ENCODE measurements at regions not wholly inside any gene's neighbourhood (a gene's known extent, or its start where the extent isn't known, plus 50 kb on each side); places are given as distances from the start of the nearest gene placed in this dataset.
"Not testable (repeated sequence)": the region's sequence is repeated elsewhere in the genome, so short reads cannot be mapped to it uniquely, and the experiment has no call there.

DNA sequence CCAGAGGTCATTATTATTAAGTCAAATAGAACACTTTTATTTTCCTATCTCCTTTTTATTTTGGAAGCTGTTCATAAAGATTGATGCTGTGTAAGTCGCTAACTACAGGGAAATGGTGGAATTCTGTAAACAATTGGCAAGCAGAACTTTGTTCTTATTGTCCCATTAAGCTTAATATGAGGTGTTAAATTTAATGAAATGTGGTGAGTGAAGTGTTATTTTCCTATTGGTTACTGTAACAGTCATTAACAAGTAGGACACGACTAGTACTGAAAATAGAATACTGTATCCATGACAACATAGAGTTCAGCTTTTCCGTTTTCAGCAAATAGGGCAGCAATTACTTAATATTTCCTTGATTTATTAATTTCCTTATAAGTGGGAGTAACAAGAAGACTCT lies 279.1 kb upstream of the ZEB2 start:
- no peaks in the 10 kb centered on the region for H3K27me3 Mint-ChIP-seq
- H3K36me3 Mint-ChIP-seq = no peaks in the 10 kb centered on the region

DNA sequence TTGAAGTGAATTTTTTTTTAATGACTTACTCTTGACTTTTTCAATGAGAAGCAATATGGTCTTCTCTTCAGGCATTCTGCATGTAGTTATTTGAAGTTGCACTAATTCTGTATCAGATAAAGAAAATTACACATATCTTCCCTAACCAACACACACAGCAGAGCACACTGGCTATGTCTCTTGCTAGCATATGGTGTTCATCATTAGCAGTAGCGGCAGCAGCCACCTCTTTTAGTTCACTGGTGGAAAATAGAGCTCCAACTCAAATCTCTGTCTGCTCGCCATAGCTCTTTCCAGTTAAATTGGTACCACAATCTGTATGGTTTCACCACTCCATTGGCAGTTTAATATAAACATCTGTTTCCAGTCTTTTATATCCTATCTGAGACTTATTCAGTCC lies 278.1 kb upstream of the ZEB2 start:
- Mint-ChIP-seq H3K36me3 (no peaks in the 10 kb centered on the region), H3K4me3 (no peak overlapping the region), H3K27ac (no peak overlapping the region)

More for the DNA sequence above, 279.1 kb upstream of the ZEB2 start:
- Mint-ChIP-seq H3K9me3 (peaks cover 9% of the 10 kb centered on the region), H3K27ac (no peak overlapping the region), H3K4me3 (no peak overlapping the region), H3K4me1 (no peaks in the 10 kb centered on the region)

DNA sequence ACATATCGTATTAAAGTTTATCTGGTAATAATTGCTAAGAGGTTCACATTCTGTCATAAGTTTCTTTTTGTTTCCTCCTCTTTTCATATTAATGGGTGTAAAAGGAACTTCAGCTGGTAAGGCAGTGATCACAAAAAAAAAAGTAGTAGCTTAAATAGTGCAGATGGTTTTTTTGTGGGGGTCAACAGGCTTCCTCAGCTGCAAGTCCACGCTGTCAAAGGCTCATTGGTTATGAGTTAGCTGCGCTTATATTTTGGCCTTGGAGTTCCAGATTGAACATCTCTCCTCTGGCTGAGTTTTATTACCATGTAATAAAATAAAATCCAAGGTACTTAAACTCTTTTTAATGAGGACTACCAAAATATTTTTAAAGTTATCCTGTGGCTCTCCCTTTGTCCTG lies 277.0 kb upstream of the ZEB2 start:
- Mint-ChIP-seq H3K4me3 (no peak overlapping the region), H3K27me3 (no peaks in the 10 kb centered on the region)

More for the DNA sequence above, 278.1 kb upstream of the ZEB2 start:
- H3K27me3 Mint-ChIP-seq = no peaks in the 10 kb centered on the region
- peaks cover 7% of the 10 kb centered on the region for H3K9me3 Mint-ChIP-seq
- H3K4me1 Mint-ChIP-seq = no peaks in the 10 kb centered on the region

GRCh38 chr2:144796164-144796563 lies 276.2 kb upstream of the ZEB2 start:
- H3K27me3 Mint-ChIP-seq = no peaks in the 10 kb centered on the region
- H3K27ac Mint-ChIP-seq = no peak overlapping the region
- H3K36me3 Mint-ChIP-seq = no peaks in the 10 kb centered on the region
- no peaks in the 10 kb centered on the region for H3K4me1 Mint-ChIP-seq
- peaks cover 5% of the 10 kb centered on the region for H3K9me3 Mint-ChIP-seq
- H3K4me3 Mint-ChIP-seq = no peak overlapping the region

More for the DNA sequence above, 277.0 kb upstream of the ZEB2 start:
- no peaks in the 10 kb centered on the region for H3K4me1 Mint-ChIP-seq
- H3K9me3 Mint-ChIP-seq = peaks cover 5% of the 10 kb centered on the region
- H3K27ac Mint-ChIP-seq = no peak overlapping the region
- no peaks in the 10 kb centered on the region for H3K36me3 Mint-ChIP-seq

- Mint-ChIP-seq H3K4me1 (no peaks in the 10 kb centered on the region), H3K27ac (no peak overlapping the region), H3K4me3 (no peak overlapping the region), H3K36me3 (no peaks in the 10 kb centered on the region), H3K9me3 (no peaks in the 10 kb centered on the region), H3K27me3 (no peaks in the 10 kb centered on the region)
Measured at GRCh38 chr2:144785253-144785652, 265.3 kb upstream of the ZEB2 start.

GRCh38 chr2:144780983-144781382 lies 261.1 kb upstream of the ZEB2 start:
- H3K4me1 Mint-ChIP-seq = no peaks in the 10 kb centered on the region
- no peak overlapping the region for H3K4me3 Mint-ChIP-seq

GRCh38 chr2:144776766-144777165 lies 256.8 kb upstream of the ZEB2 start:
- no peaks in the 10 kb centered on the region for H3K4me1 Mint-ChIP-seq
- no peaks in the 10 kb centered on the region for H3K36me3 Mint-ChIP-seq
- H3K27me3 Mint-ChIP-seq = no peaks in the 10 kb centered on the region
- no peaks in the 10 kb centered on the region for H3K9me3 Mint-ChIP-seq
- H3K27ac Mint-ChIP-seq = no peak overlapping the region
- H3K4me3 Mint-ChIP-seq = no peak overlapping the region

More at GRCh38 chr2:144780983-144781382, 261.1 kb upstream of the ZEB2 start:
- H3K27ac Mint-ChIP-seq = no peak overlapping the region
- H3K9me3 Mint-ChIP-seq = no peaks in the 10 kb centered on the region
- H3K27me3 Mint-ChIP-seq = no peaks in the 10 kb centered on the region
- no peaks in the 10 kb centered on the region for H3K36me3 Mint-ChIP-seq

DNA sequence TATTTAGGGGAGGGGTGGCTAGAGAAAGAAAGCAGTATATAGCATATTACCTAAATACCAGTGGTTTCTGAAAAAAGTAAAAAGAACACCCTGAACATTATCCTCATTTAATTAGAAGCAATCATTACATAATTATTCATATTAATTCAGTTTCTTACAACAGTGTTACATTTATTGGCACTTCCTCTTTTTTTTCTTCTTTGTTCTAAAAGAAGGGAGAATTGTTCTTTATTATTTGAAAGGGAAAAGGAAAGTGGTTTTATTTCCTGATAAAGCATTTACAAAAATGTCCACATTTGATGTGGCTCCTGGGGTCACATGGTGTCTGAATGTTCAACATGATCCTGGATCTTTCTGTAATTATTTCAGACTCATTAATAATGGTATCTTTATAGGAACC lies 254.9 kb upstream of the ZEB2 start:
- no peaks in the 10 kb centered on the region for H3K4me1 Mint-ChIP-seq
- H3K36me3 Mint-ChIP-seq = no peaks in the 10 kb centered on the region
- H3K27me3 Mint-ChIP-seq = no peaks in the 10 kb centered on the region
- H3K9me3 Mint-ChIP-seq = no peaks in the 10 kb centered on the region
- H3K27ac Mint-ChIP-seq = no peak overlapping the region
- no peak overlapping the region for H3K4me3 Mint-ChIP-seq

- Mint-ChIP-seq H3K36me3 (no peaks in the 10 kb centered on the region), H3K4me1 (no peaks in the 10 kb centered on the region), H3K4me3 (no peak overlapping the region), H3K9me3 (no peaks in the 10 kb centered on the region), H3K27ac (no peak overlapping the region), H3K27me3 (no peaks in the 10 kb centered on the region)
Measured at GRCh38 chr2:144771348-144771747, 251.4 kb upstream of the ZEB2 start.

- Mint-ChIP-seq H3K36me3 (no peaks in the 10 kb centered on the region), H3K4me3 (no peak overlapping the region), H3K27me3 (no peaks in the 10 kb centered on the region), H3K9me3 (no peaks in the 10 kb centered on the region), H3K27ac (no peak overlapping the region), H3K4me1 (no peaks in the 10 kb centered on the region)
Measured at GRCh38 chr2:144770616-144771230, 250.8 kb upstream of the ZEB2 start.

- not testable (repeated sequence) for H3K36me3 Mint-ChIP-seq, H3K4me3 Mint-ChIP-seq, H3K27me3 Mint-ChIP-seq, H3K27ac Mint-ChIP-seq, H3K4me1 Mint-ChIP-seq, H3K9me3 Mint-ChIP-seq
Measured at GRCh38 chr2:144760939-144761338, 241.0 kb upstream of the ZEB2 start.

DNA sequence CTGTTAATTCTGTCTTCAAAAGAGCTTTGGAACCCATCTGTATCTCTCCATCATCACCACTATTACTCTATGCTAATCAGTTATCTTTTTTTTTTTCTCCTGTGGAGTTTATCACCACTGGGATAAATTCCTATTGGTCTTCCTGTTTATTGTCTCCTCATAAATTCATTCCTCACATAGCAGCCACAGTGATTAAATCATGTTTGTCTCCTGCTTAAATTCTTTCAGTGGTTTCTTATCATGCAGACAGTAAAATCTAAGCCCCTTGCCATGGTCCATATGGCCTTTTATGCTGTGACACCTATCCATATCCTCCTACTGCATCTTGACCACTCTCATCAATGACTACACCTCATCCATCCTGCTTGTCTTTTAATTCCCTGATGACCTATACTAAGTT lies 239.8 kb upstream of the ZEB2 start:
- no peaks in the 10 kb centered on the region for H3K9me3 Mint-ChIP-seq
- H3K27ac Mint-ChIP-seq = peak overlapping the region; percentile 81
- H3K36me3 Mint-ChIP-seq = no peaks in the 10 kb centered on the region
- H3K4me1 Mint-ChIP-seq = no peaks in the 10 kb centered on the region
- no peak overlapping the region for H3K4me3 Mint-ChIP-seq
- no peaks in the 10 kb centered on the region for H3K27me3 Mint-ChIP-seq

DNA sequence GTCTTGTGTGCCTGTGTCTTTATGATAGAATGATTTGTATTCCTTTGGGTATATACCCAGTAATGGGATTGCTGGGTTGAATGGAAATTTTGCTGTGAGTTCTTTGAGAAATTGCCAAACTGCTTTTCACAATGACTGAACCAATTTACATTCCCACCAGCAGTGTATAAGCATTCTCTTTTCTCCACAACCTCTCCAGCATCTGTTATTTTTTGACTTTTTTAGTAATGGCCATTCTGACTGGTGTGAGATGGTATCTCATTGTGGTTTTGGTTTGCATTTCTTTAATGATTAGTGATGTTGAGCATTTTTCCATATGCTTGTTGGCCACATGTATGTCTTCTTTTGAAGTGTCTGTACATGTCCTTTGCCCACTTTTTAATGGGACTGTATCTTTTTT lies 238.3 kb upstream of the ZEB2 start:
- not testable (repeated sequence) for H3K4me1 Mint-ChIP-seq, H3K9me3 Mint-ChIP-seq, H3K27ac Mint-ChIP-seq, H3K27me3 Mint-ChIP-seq, H3K36me3 Mint-ChIP-seq, H3K4me3 Mint-ChIP-seq

DNA sequence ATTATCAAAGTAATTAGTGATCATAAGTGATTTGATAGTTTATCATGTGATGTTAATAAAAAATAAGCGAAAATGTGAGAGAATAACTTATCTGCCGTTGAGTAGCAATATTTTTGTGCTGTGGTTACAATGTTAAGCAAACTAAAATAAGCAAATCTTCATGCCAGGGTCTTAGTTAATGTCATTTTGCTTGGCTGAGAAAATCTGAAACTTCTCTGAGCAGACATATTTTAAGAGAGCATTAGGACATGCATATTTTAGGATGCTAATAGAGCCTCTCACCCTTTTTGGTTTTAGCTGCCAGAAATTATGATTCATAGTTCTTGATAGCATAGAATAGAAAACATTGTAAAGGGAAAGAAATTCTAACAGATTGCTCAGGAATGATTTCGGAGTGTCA lies 233.5 kb upstream of the ZEB2 start:
- peaks cover 2% of the 10 kb centered on the region for H3K36me3 Mint-ChIP-seq
- H3K4me3 Mint-ChIP-seq = no peak overlapping the region
- H3K9me3 Mint-ChIP-seq = peaks cover 19% of the 10 kb centered on the region
- H3K27ac Mint-ChIP-seq = no peak overlapping the region
- no peaks in the 10 kb centered on the region for H3K27me3 Mint-ChIP-seq
- no peaks in the 10 kb centered on the region for H3K4me1 Mint-ChIP-seq

GRCh38 chr2:144751142-144751905 lies 231.4 kb upstream of the ZEB2 start:
- Mint-ChIP-seq H3K36me3 (peaks cover 2% of the 10 kb centered on the region), H3K9me3 (peaks cover 25% of the 10 kb centered on the region), H3K4me1 (no peaks in the 10 kb centered on the region), H3K4me3 (no peak overlapping the region), H3K27me3 (no peaks in the 10 kb centered on the region), H3K27ac (no peak overlapping the region)

DNA sequence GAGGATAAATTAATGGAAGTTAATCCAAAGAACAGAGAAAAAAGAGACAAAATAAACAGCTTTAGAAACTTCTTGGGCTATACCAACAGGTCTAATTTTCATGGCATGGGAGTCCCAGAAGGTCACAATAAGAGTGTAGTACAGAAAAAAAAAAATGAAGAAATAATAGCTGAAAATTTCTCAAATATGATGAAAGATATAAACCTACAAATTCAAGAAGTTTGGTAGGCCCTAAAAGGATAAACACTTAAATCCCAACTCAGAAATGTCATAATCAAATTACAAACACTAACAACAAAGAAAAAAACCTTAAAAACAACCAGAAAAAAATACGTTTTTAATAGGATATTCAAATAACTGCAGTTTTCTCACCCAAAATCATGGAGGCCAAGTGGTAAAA lies 229.3 kb upstream of the ZEB2 start:
- Mint-ChIP-seq H3K27me3 (no peaks in the 10 kb centered on the region), H3K27ac (no peak overlapping the region), H3K4me1 (no peaks in the 10 kb centered on the region), H3K9me3 (peaks cover 26% of the 10 kb centered on the region), H3K4me3 (no peak overlapping the region), H3K36me3 (peaks cover 2% of the 10 kb centered on the region)

GRCh38 chr2:144748443-144748842 lies 228.5 kb upstream of the ZEB2 start:
- H3K27ac Mint-ChIP-seq = no peak overlapping the region
- no peaks in the 10 kb centered on the region for H3K27me3 Mint-ChIP-seq
- H3K36me3 Mint-ChIP-seq = peaks cover 2% of the 10 kb centered on the region
- no peak overlapping the region for H3K4me3 Mint-ChIP-seq
- peaks cover 26% of the 10 kb centered on the region for H3K9me3 Mint-ChIP-seq
- no peaks in the 10 kb centered on the region for H3K4me1 Mint-ChIP-seq

All from activated naive CD4-positive, alpha-beta T cell treated with anti-CD3 and anti-CD28 coated beads, Interleukin-2, amount 50 U/mL, for 24 hours (primary cell).